IMR-90 (cell line): ENCODE measurements at regions not wholly inside any gene's neighbourhood (a gene's known extent, or its start where the extent isn't known, plus 50 kb on each side); places are given as distances from the start of the nearest gene placed in this dataset.

ENCODE experiments used
- CHD1 ChIP-seq: IDR thresholded peaks from 2 replicates; pipeline ENCODE4 v1.6.1; 2012; ENCODE audit warnings: low read depth, low read length, improper control_type of control experiment
- CTCF ChIP-seq: conservative IDR thresholded peaks from 2 replicates; pipeline ENCODE4 v1.5.1; 2012; ENCODE audit warnings: mild to moderate bottlenecking, low read depth, low read length, improper control_type of control experiment
- POLR2A ChIP-seq: IDR thresholded peaks from 2 replicates; pipeline ENCODE4 v1.6.1; 2012; ENCODE audit warnings: mild to moderate bottlenecking, low read depth, low read length

GRCh38 chr4:104756837-104757236 lies 262.1 kb upstream of the CXXC4 start:
- TF ChIP-seq CTCF: no peak
- TF ChIP-seq POLR2A: no peak
- no peak for TF ChIP-seq CHD1
